ENCODE measurements at regions not wholly inside any gene's neighbourhood (a gene's known extent, or its start where the extent isn't known, plus 50 kb on each side); places are given as distances from the start of the nearest gene placed in this dataset.

DNA sequence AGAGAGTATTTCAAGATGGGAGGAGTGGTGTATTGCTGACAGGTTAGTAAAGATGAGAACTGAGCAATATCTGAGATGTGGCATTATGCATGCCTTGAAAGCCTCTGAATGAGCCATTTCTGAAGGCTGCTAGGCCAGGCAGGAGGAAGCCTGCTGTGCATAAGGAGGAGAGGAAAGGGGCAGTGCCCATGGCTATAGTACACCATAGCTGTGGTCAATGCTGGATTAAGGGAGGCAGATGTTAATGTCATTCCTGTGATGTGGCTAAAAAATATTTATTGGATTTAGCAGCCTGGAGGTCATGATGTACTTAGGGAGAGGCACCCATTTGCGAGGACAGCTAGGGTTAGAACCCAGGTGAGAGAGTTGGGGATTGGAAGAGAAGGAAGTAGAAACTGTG lies 130.0 kb upstream of the LNX1 start:
- Histone ChIP-seq H3K36me3 (ENCODE audit: insufficient read depth, low read length) (no peaks in the 10 kb centered on the region), H3K9ac (ENCODE audit: low read length) (no peak overlapping the region), H3K9me2 (ENCODE audit: insufficient read depth, low read length) (no peaks in the 10 kb centered on the region), H3K27ac (ENCODE audit: low read length) (no peak overlapping the region), H4K20me1 (ENCODE audit: insufficient read depth) (no peaks in the 10 kb centered on the region), H2AFZ (ENCODE audit: low read depth, low read length) (no peak overlapping the region), H3K4me2 (ENCODE audit: low read length) (no peak overlapping the region), H3K27me3 (ENCODE audit: insufficient read depth, low read depth, low read length) (no peaks in the 10 kb centered on the region), H3K79me2 (replicated peaks; ENCODE audit: insufficient read depth, low read length) (no peaks in the 10 kb centered on the region), H3K9me3 (ENCODE audit: low read length) (no peaks in the 10 kb centered on the region), H3K4me3 (ENCODE audit: low read length) (no peak overlapping the region), H3F3A (ENCODE audit: insufficient read depth, low read length, poor library complexity, severe bottlenecking) (no peaks in the 10 kb centered on the region)
- TF ChIP-seq RAD21 (conservative IDR thresholded peaks at IDR 0.05): no peak
- no peak for TF ChIP-seq MXI1 (conservative IDR thresholded peaks at IDR 0.05; ENCODE audit: poor library complexity, severe bottlenecking)
- TF ChIP-seq, protein P1, sequence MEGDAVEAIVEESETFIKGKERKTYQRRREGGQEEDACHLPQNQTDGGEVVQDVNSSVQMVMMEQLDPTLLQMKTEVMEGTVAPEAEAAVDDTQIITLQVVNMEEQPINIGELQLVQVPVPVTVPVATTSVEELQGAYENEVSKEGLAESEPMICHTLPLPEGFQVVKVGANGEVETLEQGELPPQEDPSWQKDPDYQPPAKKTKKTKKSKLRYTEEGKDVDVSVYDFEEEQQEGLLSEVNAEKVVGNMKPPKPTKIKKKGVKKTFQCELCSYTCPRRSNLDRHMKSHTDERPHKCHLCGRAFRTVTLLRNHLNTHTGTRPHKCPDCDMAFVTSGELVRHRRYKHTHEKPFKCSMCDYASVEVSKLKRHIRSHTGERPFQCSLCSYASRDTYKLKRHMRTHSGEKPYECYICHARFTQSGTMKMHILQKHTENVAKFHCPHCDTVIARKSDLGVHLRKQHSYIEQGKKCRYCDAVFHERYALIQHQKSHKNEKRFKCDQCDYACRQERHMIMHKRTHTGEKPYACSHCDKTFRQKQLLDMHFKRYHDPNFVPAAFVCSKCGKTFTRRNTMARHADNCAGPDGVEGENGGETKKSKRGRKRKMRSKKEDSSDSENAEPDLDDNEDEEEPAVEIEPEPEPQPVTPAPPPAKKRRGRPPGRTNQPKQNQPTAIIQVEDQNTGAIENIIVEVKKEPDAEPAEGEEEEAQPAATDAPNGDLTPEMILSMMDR (IDR thresholded peaks at IDR 0.05; ENCODE audit: poor library complexity, severe bottlenecking): no peak
- TF ChIP-seq, protein P2, sequence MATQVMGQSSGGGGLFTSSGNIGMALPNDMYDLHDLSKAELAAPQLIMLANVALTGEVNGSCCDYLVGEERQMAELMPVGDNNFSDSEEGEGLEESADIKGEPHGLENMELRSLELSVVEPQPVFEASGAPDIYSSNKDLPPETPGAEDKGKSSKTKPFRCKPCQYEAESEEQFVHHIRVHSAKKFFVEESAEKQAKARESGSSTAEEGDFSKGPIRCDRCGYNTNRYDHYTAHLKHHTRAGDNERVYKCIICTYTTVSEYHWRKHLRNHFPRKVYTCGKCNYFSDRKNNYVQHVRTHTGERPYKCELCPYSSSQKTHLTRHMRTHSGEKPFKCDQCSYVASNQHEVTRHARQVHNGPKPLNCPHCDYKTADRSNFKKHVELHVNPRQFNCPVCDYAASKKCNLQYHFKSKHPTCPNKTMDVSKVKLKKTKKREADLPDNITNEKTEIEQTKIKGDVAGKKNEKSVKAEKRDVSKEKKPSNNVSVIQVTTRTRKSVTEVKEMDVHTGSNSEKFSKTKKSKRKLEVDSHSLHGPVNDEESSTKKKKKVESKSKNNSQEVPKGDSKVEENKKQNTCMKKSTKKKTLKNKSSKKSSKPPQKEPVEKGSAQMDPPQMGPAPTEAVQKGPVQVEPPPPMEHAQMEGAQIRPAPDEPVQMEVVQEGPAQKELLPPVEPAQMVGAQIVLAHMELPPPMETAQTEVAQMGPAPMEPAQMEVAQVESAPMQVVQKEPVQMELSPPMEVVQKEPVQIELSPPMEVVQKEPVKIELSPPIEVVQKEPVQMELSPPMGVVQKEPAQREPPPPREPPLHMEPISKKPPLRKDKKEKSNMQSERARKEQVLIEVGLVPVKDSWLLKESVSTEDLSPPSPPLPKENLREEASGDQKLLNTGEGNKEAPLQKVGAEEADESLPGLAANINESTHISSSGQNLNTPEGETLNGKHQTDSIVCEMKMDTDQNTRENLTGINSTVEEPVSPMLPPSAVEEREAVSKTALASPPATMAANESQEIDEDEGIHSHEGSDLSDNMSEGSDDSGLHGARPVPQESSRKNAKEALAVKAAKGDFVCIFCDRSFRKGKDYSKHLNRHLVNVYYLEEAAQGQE (IDR thresholded peaks at IDR 0.05; ENCODE audit: borderline replicate concordance): no peak
- no peak for TF ChIP-seq EZH2 (IDR thresholded peaks at IDR 0.05; ENCODE audit: borderline replicate concordance, insufficient read depth, low read length, poor library complexity, severe bottlenecking)
- TF ChIP-seq SMC3 (conservative IDR thresholded peaks at IDR 0.05; ENCODE audit: poor library complexity): no peak
- no peak for TF ChIP-seq TAF1 (IDR thresholded peaks at IDR 0.05; ENCODE audit: low read depth)
- no peak for TF ChIP-seq EP300 (conservative IDR thresholded peaks at IDR 0.05; ENCODE audit: poor library complexity, severe bottlenecking)

DNA sequence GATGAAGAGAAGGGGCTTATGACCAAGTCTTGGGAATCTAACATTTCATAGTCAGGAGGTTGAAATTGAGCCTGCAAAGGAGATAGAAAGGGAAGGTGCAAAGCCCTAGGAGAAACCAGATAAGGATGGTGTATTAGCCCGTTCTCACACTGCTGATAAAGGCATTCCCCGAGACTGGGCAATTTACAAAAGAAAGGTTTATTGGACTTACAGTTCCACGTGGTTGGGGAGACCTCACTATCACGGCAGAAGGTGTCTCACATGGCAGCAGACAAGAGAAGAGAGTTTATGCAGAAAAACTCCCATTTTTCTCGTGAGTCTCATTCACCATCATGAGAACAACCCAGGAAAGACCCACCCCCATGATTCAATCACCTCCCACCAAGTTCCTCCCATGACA lies 129.5 kb upstream of the LNX1 start:
- TF ChIP-seq, protein P2 (IDR thresholded peaks at IDR 0.05; ENCODE audit: borderline replicate concordance): no peak
- TF ChIP-seq TAF1 (IDR thresholded peaks at IDR 0.05; ENCODE audit: low read depth) (no peak), EP300 (conservative IDR thresholded peaks at IDR 0.05; ENCODE audit: poor library complexity, severe bottlenecking) (no peak), EZH2 (IDR thresholded peaks at IDR 0.05; ENCODE audit: borderline replicate concordance, insufficient read depth, low read length, poor library complexity, severe bottlenecking) (no peak), MXI1 (conservative IDR thresholded peaks at IDR 0.05; ENCODE audit: poor library complexity, severe bottlenecking) (no peak), POLR2AphosphoS5 (IDR thresholded peaks at IDR 0.05) (no peak)
- TF ChIP-seq, protein P1 (IDR thresholded peaks at IDR 0.05; ENCODE audit: poor library complexity, severe bottlenecking): no peak
- Histone ChIP-seq H3F3A (ENCODE audit: insufficient read depth, low read length, poor library complexity, severe bottlenecking) (no peaks in the 10 kb centered on the region), H3K4me3 (ENCODE audit: low read length) (no peak overlapping the region), H3K9ac (ENCODE audit: low read length) (no peak overlapping the region), H4K20me1 (ENCODE audit: insufficient read depth) (no peaks in the 10 kb centered on the region), H3K9me3 (ENCODE audit: low read length) (no peaks in the 10 kb centered on the region), H3K27ac (ENCODE audit: low read length) (no peak overlapping the region), H3K9me2 (ENCODE audit: insufficient read depth, low read length) (no peaks in the 10 kb centered on the region), H3K36me3 (ENCODE audit: insufficient read depth, low read length) (no peaks in the 10 kb centered on the region), H3K79me2 (replicated peaks; ENCODE audit: insufficient read depth, low read length) (no peaks in the 10 kb centered on the region), H2AFZ (ENCODE audit: low read depth, low read length) (no peak overlapping the region), H3K27me3 (ENCODE audit: insufficient read depth, low read depth, low read length) (no peaks in the 10 kb centered on the region), H3K4me2 (ENCODE audit: low read length) (no peak overlapping the region)
